ENCODE measurements at regions not wholly inside any gene's neighbourhood (a gene's known extent, or its start where the extent isn't known, plus 50 kb on each side); places are given as distances from the start of the nearest gene placed in this dataset.

- H3K27ac ChIP-seq (ENCODE audit: low read depth, low read length, poor library complexity, severe bottlenecking): peak overlapping the region; percentile 9
- no peaks in the 10 kb centered on the region for H3K79me2 ChIP-seq (ENCODE audit: insufficient read depth, low read length)
- H3K9me3 ChIP-seq (ENCODE audit: low read length): no peaks in the 10 kb centered on the region
- H3K4me3 ChIP-seq (ENCODE audit: low read depth, low read length, poor library complexity, severe bottlenecking): no peak overlapping the region
- no peaks in the 10 kb centered on the region for H4K20me1 ChIP-seq (ENCODE audit: insufficient read depth, low read length)
- H3K9ac ChIP-seq (ENCODE audit: low read length): no peak overlapping the region
- peak overlapping the region; percentile 86 for H2AFZ ChIP-seq (ENCODE audit: low read length)
- H3K4me2 ChIP-seq (ENCODE audit: low read length): no peak overlapping the region
- no peaks in the 10 kb centered on the region for H3K27me3 ChIP-seq (ENCODE audit: insufficient read depth, low read length)
- no peaks in the 10 kb centered on the region for H3K36me3 ChIP-seq (ENCODE audit: insufficient read depth, low read length)
- no peaks in the 10 kb centered on the region for H3F3A ChIP-seq (ENCODE audit: insufficient read depth, low read length)
- H3K9me2 ChIP-seq (ENCODE audit: low read depth, low read length): no peaks in the 10 kb centered on the region
- peaks cover 80% of the 10 kb centered on the region for H3K4me1 ChIP-seq (ENCODE audit: insufficient read depth, low read length, severe bottlenecking)
- no peak for TF ChIP-seq CTCF (IDR thresholded peaks at IDR 0.05; ENCODE audit: low read length)
Observed at GRCh38 chr12:73947326-73948026, 590.2 kb upstream of the ATXN7L3B start.

GRCh38 chr12:73950507-73950906, 587.1 kb upstream of the ATXN7L3B start:
- Histone ChIP-seq H2AFZ (ENCODE audit: low read length) (no peak overlapping the region), H3K27me3 (ENCODE audit: insufficient read depth, low read length) (no peaks in the 10 kb centered on the region), H4K20me1 (ENCODE audit: insufficient read depth, low read length) (no peaks in the 10 kb centered on the region), H3K4me2 (ENCODE audit: low read length) (peak overlapping the region; percentile 58), H3K79me2 (ENCODE audit: insufficient read depth, low read length) (no peaks in the 10 kb centered on the region), H3K9ac (ENCODE audit: low read length) (peak overlapping the region; percentile 67), H3K9me3 (ENCODE audit: low read length) (no peaks in the 10 kb centered on the region), H3K4me3 (ENCODE audit: low read depth, low read length, poor library complexity, severe bottlenecking) (peak overlapping the region; percentile 11), H3K36me3 (ENCODE audit: insufficient read depth, low read length) (no peaks in the 10 kb centered on the region), H3K4me1 (ENCODE audit: insufficient read depth, low read length, severe bottlenecking) (peaks cover 94% of the 10 kb centered on the region), H3K9me2 (ENCODE audit: low read depth, low read length) (no peaks in the 10 kb centered on the region), H3F3A (ENCODE audit: insufficient read depth, low read length) (no peaks in the 10 kb centered on the region), H3K27ac (ENCODE audit: low read depth, low read length, poor library complexity, severe bottlenecking) (peak overlapping the region; percentile 99)
- TF ChIP-seq EZH2 (IDR thresholded peaks at IDR 0.05; ENCODE audit: borderline replicate concordance, low read length) (no peak), CTCF (IDR thresholded peaks at IDR 0.05; ENCODE audit: low read length) (no peak)

DNA sequence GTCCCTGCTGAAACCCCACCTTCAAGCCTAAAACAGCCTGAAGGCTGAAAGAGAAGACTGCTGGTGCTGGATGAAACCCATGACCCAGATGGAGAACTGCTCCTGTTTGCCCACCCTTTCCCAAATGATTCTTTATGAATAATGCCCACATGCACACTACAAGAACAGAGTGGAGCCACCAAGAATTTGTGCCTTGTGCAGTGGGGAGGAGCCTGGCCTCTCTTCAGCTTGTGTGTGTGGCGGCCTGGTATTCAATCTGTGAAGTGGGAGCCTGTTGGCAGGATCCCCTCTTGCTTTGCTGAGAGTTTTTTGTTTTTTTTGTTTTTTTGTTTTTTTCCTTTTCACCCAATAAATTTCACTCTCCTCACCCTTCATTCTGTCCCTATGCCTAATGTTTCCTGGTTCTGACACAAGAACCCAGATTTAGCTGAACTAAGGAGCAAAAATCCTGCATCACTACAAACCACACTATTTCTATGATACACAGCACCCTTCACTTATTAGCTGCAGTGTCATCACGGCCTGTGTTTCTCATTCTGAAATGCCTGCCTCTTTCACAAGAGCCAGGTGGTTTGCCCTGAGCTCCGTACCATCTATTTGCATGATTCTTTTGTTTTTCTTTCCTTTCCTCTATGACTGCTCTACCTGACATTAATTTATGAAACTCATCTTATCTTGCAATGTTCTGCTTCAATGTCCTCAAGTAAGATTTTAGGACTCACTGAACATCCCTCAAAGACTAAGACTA, 585.5 kb upstream of the ATXN7L3B start:
- H3K4me1 ChIP-seq (ENCODE audit: insufficient read depth, low read length, severe bottlenecking): peaks cover 78% of the 10 kb centered on the region
- H3K36me3 ChIP-seq (ENCODE audit: insufficient read depth, low read length): no peaks in the 10 kb centered on the region
- peak overlapping the region; percentile 57 for H3K4me2 ChIP-seq (ENCODE audit: low read length)
- TF ChIP-seq CTCF (IDR thresholded peaks at IDR 0.05; ENCODE audit: low read length): no peak
- TF ChIP-seq EZH2 (IDR thresholded peaks at IDR 0.05; ENCODE audit: borderline replicate concordance, low read length): no peak
- H3K79me2 ChIP-seq (ENCODE audit: insufficient read depth, low read length): no peaks in the 10 kb centered on the region
- no peaks in the 10 kb centered on the region for H4K20me1 ChIP-seq (ENCODE audit: insufficient read depth, low read length)
- H3K9ac ChIP-seq (ENCODE audit: low read length): peak overlapping the region; percentile 67
- no peaks in the 10 kb centered on the region for H3K9me3 ChIP-seq (ENCODE audit: low read length)
- peak overlapping the region; percentile 30 for H3K4me3 ChIP-seq (ENCODE audit: low read depth, low read length, poor library complexity, severe bottlenecking)
- H3K27me3 ChIP-seq (ENCODE audit: insufficient read depth, low read length): no peaks in the 10 kb centered on the region
- no peaks in the 10 kb centered on the region for H3K9me2 ChIP-seq (ENCODE audit: low read depth, low read length)
- peak overlapping the region; percentile 99 for H3K27ac ChIP-seq (ENCODE audit: low read depth, low read length, poor library complexity, severe bottlenecking)
- no peaks in the 10 kb centered on the region for H3F3A ChIP-seq (ENCODE audit: insufficient read depth, low read length)
- H2AFZ ChIP-seq (ENCODE audit: low read length): no peak overlapping the region

Data from OCI-LY1 (cell line).